H9 (cell line): ENCODE measurements at regions not wholly inside any gene's neighbourhood (a gene's known extent, or its start where the extent isn't known, plus 50 kb on each side); places are given as distances from the start of the nearest gene placed in this dataset.

Source experiments
- DNase-seq: peaks from one replicate; pipeline ENCODE4 v3.0.0-alpha.2; 2017
- H2AFZ ChIP-seq: one replicate; pipeline ENCODE4 v1.6.1; 2013; ENCODE audit warnings: mild to moderate bottlenecking, low read length, control low read depth, moderate library complexity
- H2AK5ac ChIP-seq: 2 replicates; pipeline ENCODE4 v1.6.1; 2013; ENCODE audit warnings: low read length, control low read depth, mixed read lengths; ENCODE audit not compliant: insufficient read length
- H2BK120ac ChIP-seq: one replicate; pipeline ENCODE4 v1.6.1; 2013; ENCODE audit warnings: low read depth, mild to moderate bottlenecking, low read length, control low read depth, inconsistent platforms; ENCODE audit not compliant: poor library complexity, severe bottlenecking
- H2BK12ac ChIP-seq: 2 replicates; pipeline ENCODE4 v1.6.1; 2013; ENCODE audit warnings: low read length, control low read depth, mixed read lengths, low read depth; ENCODE audit not compliant: insufficient read length
- H2BK15ac ChIP-seq: 2 replicates; pipeline ENCODE4 v1.6.1; 2013; ENCODE audit warnings: low read depth, low read length, control low read depth
- H2BK20ac ChIP-seq: one replicate; pipeline ENCODE4 v1.6.1; 2013; ENCODE audit warnings: low read depth, mild to moderate bottlenecking, low read length, control low read depth, inconsistent platforms; ENCODE audit not compliant: poor library complexity, severe bottlenecking
- H2BK5ac ChIP-seq: 2 replicates; pipeline ENCODE4 v1.6.1; 2013; ENCODE audit warnings: low read length, control low read depth, mixed read lengths; ENCODE audit not compliant: insufficient read length
- H3K14ac ChIP-seq: 2 replicates; pipeline ENCODE4 v1.6.1; 2013; ENCODE audit warnings: low read length, control low read depth; ENCODE audit not compliant: insufficient read depth
- H3K18ac ChIP-seq: 2 replicates; pipeline ENCODE4 v1.6.1; 2013; ENCODE audit warnings: low read depth, mild to moderate bottlenecking, mixed read lengths, low read length, control low read depth; ENCODE audit not compliant: insufficient read length
- H3K23ac ChIP-seq: 2 replicates; pipeline ENCODE4 v1.6.1; 2013; ENCODE audit warnings: low read length, control low read depth, mixed read lengths, low read depth; ENCODE audit not compliant: insufficient read length
- H3K23me2 ChIP-seq: 2 replicates; pipeline ENCODE4 v1.6.1; 2013; ENCODE audit warnings: low read depth, mild to moderate bottlenecking, mixed read lengths, low read length, control low read depth; ENCODE audit not compliant: insufficient read length, poor library complexity, severe bottlenecking
- H3K27ac ChIP-seq: 2 replicates; pipeline ENCODE4 v1.5.1; 2013; ENCODE audit warnings: low read length, control low read depth, mixed read lengths, low read depth; ENCODE audit not compliant: insufficient read length
- H3K27me3 ChIP-seq: 2 replicates; pipeline ENCODE4 v1.6.1; 2013; ENCODE audit warnings: low read length, control low read depth, inconsistent platforms; ENCODE audit not compliant: insufficient read depth
- H3K4ac ChIP-seq: 2 replicates; pipeline ENCODE4 v1.6.1; 2013; ENCODE audit warnings: low read depth, mild to moderate bottlenecking, control low read depth, inconsistent platforms, low read length, moderate library complexity
- H3K4me1 ChIP-seq: 2 replicates; pipeline ENCODE4 v1.6.1; 2013; ENCODE audit warnings: low read length, control low read depth, inconsistent platforms; ENCODE audit not compliant: insufficient read depth
- H3K4me2 ChIP-seq: 2 replicates; pipeline ENCODE4 v1.6.1; 2013; ENCODE audit warnings: low read length, control low read depth, mixed read lengths; ENCODE audit not compliant: insufficient read length, insufficient read depth
- H3K56ac ChIP-seq: 2 replicates; pipeline ENCODE4 v1.6.1; 2013; ENCODE audit warnings: low read depth, mild to moderate bottlenecking, mixed read lengths, low read length, control low read depth; ENCODE audit not compliant: insufficient read length
- H3K79me1 ChIP-seq: 2 replicates; pipeline ENCODE4 v1.6.1; 2013; ENCODE audit warnings: low read depth, mild to moderate bottlenecking, moderate library complexity, low read length, control low read depth, inconsistent platforms; ENCODE audit not compliant: insufficient read depth, poor library complexity, severe bottlenecking
- H3K79me2 ChIP-seq: 2 replicates; pipeline ENCODE4 v1.6.1; 2013; ENCODE audit warnings: low read length, control low read depth, inconsistent platforms; ENCODE audit not compliant: insufficient read depth
- H3K9ac ChIP-seq: 2 replicates; pipeline ENCODE4 v1.6.1; 2013; ENCODE audit warnings: low read length, control low read depth, mixed read lengths; ENCODE audit not compliant: insufficient read length; ENCODE audit errors: extremely low read depth
- H3K9me3 ChIP-seq: one replicate; pipeline ENCODE4 v1.6.1; 2013; ENCODE audit warnings: low read depth, low read length, inconsistent platforms; ENCODE audit not compliant: control insufficient read depth
- H3T11ph ChIP-seq: one replicate; pipeline ENCODE4 v1.6.1; 2013; ENCODE audit warnings: mild to moderate bottlenecking, low read length, control low read depth, inconsistent platforms
- H4K20me1 ChIP-seq: one replicate; pipeline ENCODE4 v1.6.1; 2013; ENCODE audit not compliant: control insufficient read depth, insufficient read length, insufficient read depth
- H4K5ac ChIP-seq: 2 replicates; pipeline ENCODE4 v1.6.1; 2013; ENCODE audit warnings: low read depth, mild to moderate bottlenecking, mixed read lengths, low read length, control low read depth; ENCODE audit not compliant: insufficient read length
- H4K8ac ChIP-seq: replicated peaks from 2 replicates; pipeline ENCODE4 v1.6.1; 2013; ENCODE audit warnings: low read length, control low read depth, mixed read lengths, low read depth; ENCODE audit not compliant: insufficient read length
- H4K91ac ChIP-seq: 2 replicates; pipeline ENCODE4 v1.6.1; 2013; ENCODE audit warnings: low read depth, mild to moderate bottlenecking, moderate library complexity, mixed read lengths, low read length, control low read depth; ENCODE audit not compliant: insufficient read length
- H3K27ac Mint-ChIP-seq, 3 experiments: 2 replicates in 2 of 3; 3 replicates in 1 of 3; pipeline ENCODE4 v1.8.0; 2020 to 2021; ENCODE audit warnings: mixed read lengths in 3 of 3, mild to moderate bottlenecking in 1 of 3, moderate library complexity in 1 of 3
- H3K27me3 Mint-ChIP-seq: 2 replicates; pipeline ENCODE4 v1.8.0; 2021; ENCODE audit warnings: low read depth, mild to moderate bottlenecking, moderate library complexity, mixed read lengths
- H3K36me3 Mint-ChIP-seq, 3 experiments: 2 replicates in 2 of 3; 3 replicates in 1 of 3; pipeline ENCODE4 v1.8.0; 2020 to 2021; ENCODE audit warnings: low read depth in 3 of 3, mixed read lengths in 3 of 3; ENCODE audit not compliant: insufficient read depth in 1 of 3
- H3K4me1 Mint-ChIP-seq, 2 experiments: 2 replicates each; pipeline ENCODE4 v1.8.0; 2020; ENCODE audit warnings: mixed read lengths in 2 of 2
- H3K4me3 Mint-ChIP-seq, 2 experiments: 2 replicates in 1 of 2; 3 replicates in 1 of 2; pipeline ENCODE4 v1.8.0; 2020 to 2021; ENCODE audit warnings: mild to moderate bottlenecking in 2 of 2, mixed read lengths in 2 of 2, moderate library complexity in 1 of 2
- H3K9me3 Mint-ChIP-seq, 2 experiments: 2 replicates in 1 of 2; 3 replicates in 1 of 2; pipeline ENCODE4 v1.8.0; 2020; ENCODE audit warnings: mild to moderate bottlenecking in 2 of 2, mixed read lengths in 2 of 2, moderate library complexity in 1 of 2
- CTCF ChIP-seq: fragments of 200-600 bp; sonication (generic); conservative IDR thresholded peaks from 3 replicates; pipeline ENCODE4 v1.8.0; 2021; ENCODE audit warnings: antibody characterized with exemption, mild to moderate bottlenecking
- WGBS: extraction: QIAGEN DNeasy Blood & Tissue Kit; methylation state at CpG from one replicate; pipeline ENCODE4 v1.1.7; 2013; ENCODE audit warnings: missing lambda C conversion rate, low lambda C conversion rate, mixed read lengths; ENCODE audit not compliant: insufficient read length; ENCODE audit errors: extremely low coverage; 5-methylcytosine and 5-hydroxymethylcytosine counted together

- Histone ChIP-seq H3K27me3 (no peaks in the 10 kb centered on the region), H3K9me3 (no peaks in the 10 kb centered on the region), H3K27ac (no peak overlapping the region), H2AK5ac (no peak overlapping the region), H4K8ac (no peak overlapping the region), H2BK15ac (no peak overlapping the region), H3K23ac (no peak overlapping the region), H3K4ac (no peak overlapping the region), H3K9ac (no peak overlapping the region), H2BK20ac (no peak overlapping the region), H3K79me1 (no peaks in the 10 kb centered on the region), H2BK5ac (no peak overlapping the region), H3K4me1 (no peaks in the 10 kb centered on the region), H3K79me2 (no peaks in the 10 kb centered on the region), H3K56ac (no peak overlapping the region), H3K23me2 (no peaks in the 10 kb centered on the region), H4K20me1 (no peaks in the 10 kb centered on the region), H2BK12ac (no peak overlapping the region), H4K5ac (no peak overlapping the region), H4K91ac (no peak overlapping the region), H2BK120ac (no peak overlapping the region), H2AFZ (no peak overlapping the region), H3K18ac (no peak overlapping the region), H3K14ac (no peak overlapping the region), H3K4me2 (no peak overlapping the region), H3T11ph (no peak overlapping the region)
- Mint-ChIP-seq H3K36me3 (0 out of 7 replicates have a peak, but pooled peaks cover 0 to 4% (median 0%) of the 10 kb centered on the region in 3 experiments), H3K27ac (0 out of 7 replicates have a peak overlapping the region, but pooled peaks of 1 of the 3 experiments have one; percentile 16), H3K4me1 (peaks cover 12 to 15% of the 10 kb centered on the region in 2 experiments), H3K27me3 (no peaks in the 10 kb centered on the region), H3K4me3 (no peak overlapping the region), H3K9me3 (peaks cover 0 to 2% of the 10 kb centered on the region in 2 experiments; a peak in 2 of 5 replicates)
- DNase-seq: no peak
- TF ChIP-seq CTCF: no peak
- no CpG with 5 or more reads among the region's 3 CpGs for WGBS
These were observed 217.0 kb upstream of the TARS1 start for GRCh38 chr5:33223563-33224284.
